Loucy (cell line): ENCODE measurements at regions not wholly inside any gene's neighbourhood (a gene's known extent, or its start where the extent isn't known, plus 50 kb on each side); places are given as distances from the start of the nearest gene placed in this dataset.

Source experiments
- H2AFZ ChIP-seq: fragments of 200-600 bp; sonication (generic); 2 replicates; pipeline ENCODE4 v1.6.0; 2016; ENCODE audit warnings: antibody characterized with exemption, mild to moderate bottlenecking, low read length, moderate library complexity
- H3F3A ChIP-seq: fragments of 200-600 bp; 2 replicates; pipeline ENCODE4 v1.6.0; 2016; ENCODE audit warnings: antibody characterized with exemption, low read depth, mild to moderate bottlenecking
- H3K27me3 ChIP-seq: fragments of 200-600 bp; sonication (generic); 2 replicates; pipeline ENCODE4 v1.6.1; 2014; ENCODE audit warnings: low read length, mild to moderate bottlenecking; ENCODE audit not compliant: insufficient read depth, poor library complexity, severe bottlenecking
- H3K36me3 ChIP-seq: fragments of 200-600 bp; sonication (generic); 2 replicates; pipeline ENCODE4 v1.6.1; 2016; ENCODE audit warnings: low read length; ENCODE audit not compliant: insufficient read depth
- H3K4me1 ChIP-seq: fragments of 200-600 bp; sonication (generic); 2 replicates; pipeline ENCODE4 v1.5.1; 2014; ENCODE audit warnings: low read length, mild to moderate bottlenecking; ENCODE audit not compliant: insufficient read depth, poor library complexity, severe bottlenecking
- H3K4me2 ChIP-seq: fragments of 200-600 bp; sonication (generic); 2 replicates; pipeline ENCODE4 v1.6.0; 2014; ENCODE audit warnings: antibody characterized with exemption, low read length, low read depth, mild to moderate bottlenecking; ENCODE audit not compliant: poor library complexity, severe bottlenecking
- H3K4me3 ChIP-seq: fragments of 200-600 bp; sonication (generic); 2 replicates; pipeline ENCODE4 v1.5.1; 2014; ENCODE audit warnings: low read length, mild to moderate bottlenecking, mixed read lengths; ENCODE audit not compliant: poor library complexity, severe bottlenecking
- H3K79me2 ChIP-seq: fragments of 200-600 bp; sonication (generic); 2 replicates; pipeline ENCODE4 v1.6.1; 2014; ENCODE audit warnings: low read length; ENCODE audit not compliant: insufficient read depth
- H3K9ac ChIP-seq: fragments of 200-600 bp; sonication (generic); 2 replicates; pipeline ENCODE4 v1.6.0; 2014; ENCODE audit warnings: mild to moderate bottlenecking, low read depth, low read length, moderate library complexity; ENCODE audit not compliant: poor library complexity, severe bottlenecking
- H3K9me2 ChIP-seq: fragments of 200-600 bp; sonication (generic); replicated peaks from 2 replicates; pipeline ENCODE4 v1.6.1; 2016; ENCODE audit warnings: low read depth, low read length, mixed read lengths
- H3K9me3 ChIP-seq: fragments of 200-600 bp; sonication (generic); 2 replicates; pipeline ENCODE4 v1.6.1; 2014; ENCODE audit warnings: mild to moderate bottlenecking, antibody characterized with exemption, low read length, low read depth; ENCODE audit not compliant: insufficient read depth
- H4K20me1 ChIP-seq: fragments of 200-600 bp; sonication (generic); 2 replicates; pipeline ENCODE4 v1.6.0; 2014; ENCODE audit warnings: antibody characterized with exemption, low read length, mild to moderate bottlenecking; ENCODE audit not compliant: insufficient read depth, poor library complexity, severe bottlenecking
- CTCF ChIP-seq: fragments of 200-600 bp; sonication (generic); conservative IDR thresholded peaks from 2 replicates; pipeline ENCODE4 v1.5.1; 2014; ENCODE audit warnings: mild to moderate bottlenecking, antibody characterized with exemption, low read length
- EZH2phosphoT487 ChIP-seq: fragments of 200-600 bp; IDR thresholded peaks from 2 replicates; pipeline ENCODE4 v1.6.1; 2018; ENCODE audit warnings: antibody characterized with exemption, mild to moderate bottlenecking, moderate library complexity, borderline replicate concordance

GRCh38 chr13:60857698-60858097 lies 460.7 kb downstream of the TDRD3 start:
- no peak overlapping the region for H3K4me2 ChIP-seq
- no peak overlapping the region for H3K9ac ChIP-seq
- H2AFZ ChIP-seq: no peak overlapping the region

GRCh38 chr13:60852886-60853285 lies 455.9 kb downstream of the TDRD3 start:
- no peaks in the 10 kb centered on the region for H3K79me2 ChIP-seq
- H3K4me3 ChIP-seq: no peak overlapping the region
- H2AFZ ChIP-seq: no peak overlapping the region
- H3F3A ChIP-seq: no peaks in the 10 kb centered on the region
- H3K9me3 ChIP-seq: no peaks in the 10 kb centered on the region
- H3K36me3 ChIP-seq: no peaks in the 10 kb centered on the region
- no peaks in the 10 kb centered on the region for H4K20me1 ChIP-seq
- H3K27me3 ChIP-seq: no peaks in the 10 kb centered on the region
- TF ChIP-seq EZH2phosphoT487: no peak
- TF ChIP-seq CTCF: no peak
- H3K9me2 ChIP-seq: no peaks in the 10 kb centered on the region; the same call in 1 of the 2 replicates
- no peak overlapping the region for H3K4me2 ChIP-seq
- no peaks in the 10 kb centered on the region for H3K4me1 ChIP-seq
- no peak overlapping the region for H3K9ac ChIP-seq

More at GRCh38 chr13:60857698-60858097, 460.7 kb downstream of the TDRD3 start:
- H3K4me3 ChIP-seq: no peak overlapping the region
- H3K4me1 ChIP-seq: no peaks in the 10 kb centered on the region
- H4K20me1 ChIP-seq: no peaks in the 10 kb centered on the region
- no peaks in the 10 kb centered on the region for H3F3A ChIP-seq
- no peaks in the 10 kb centered on the region for H3K9me2 ChIP-seq
- H3K27me3 ChIP-seq: no peaks in the 10 kb centered on the region
- H3K79me2 ChIP-seq: no peaks in the 10 kb centered on the region
- no peaks in the 10 kb centered on the region for H3K9me3 ChIP-seq
- no peak for TF ChIP-seq CTCF
- TF ChIP-seq EZH2phosphoT487: no peak
- H3K36me3 ChIP-seq: no peaks in the 10 kb centered on the region

- no peaks in the 10 kb centered on the region for H3K4me1 ChIP-seq
- H3F3A ChIP-seq: no peaks in the 10 kb centered on the region
- no peaks in the 10 kb centered on the region for H3K9me3 ChIP-seq
- H4K20me1 ChIP-seq: no peaks in the 10 kb centered on the region
- no peak overlapping the region for H3K4me3 ChIP-seq
- no peaks in the 10 kb centered on the region for H3K79me2 ChIP-seq
- no peak overlapping the region for H3K4me2 ChIP-seq
- H2AFZ ChIP-seq: no peak overlapping the region
- H3K9ac ChIP-seq: no peak overlapping the region
- H3K9me2 ChIP-seq: no peaks in the 10 kb centered on the region; the same call in 1 of the 2 replicates
- H3K36me3 ChIP-seq: no peaks in the 10 kb centered on the region
- no peak for TF ChIP-seq EZH2phosphoT487
- TF ChIP-seq CTCF: no peak
- H3K27me3 ChIP-seq: no peaks in the 10 kb centered on the region
These were observed 454.4 kb downstream of the TDRD3 start for GRCh38 chr13:60851378-60851777.
